DND-41 (cell line): ENCODE measurements at regions not wholly inside any gene's neighbourhood (a gene's known extent, or its start where the extent isn't known, plus 50 kb on each side); places are given as distances from the start of the nearest gene placed in this dataset.

Experiments used
- ATAC-seq: fragments of 200-7000 bp; cut with Tn5 transposase; 3 replicates; pipeline ENCODE4 v1.9.1; 2021; ENCODE audit warnings: low read depth; ENCODE audit not compliant: insufficient read depth
- DNase-seq: peaks from one replicate; pipeline ENCODE4 v3.0.0-alpha.2; 2020
- H2AFZ ChIP-seq: 2 replicates; pipeline ENCODE4 v1.6.0; 2012; ENCODE audit warnings: low read depth, low read length
- H3K27ac ChIP-seq: 2 replicates; pipeline ENCODE4 v1.5.1; 2012; ENCODE audit warnings: low read length, inconsistent platforms
- H3K27me3 ChIP-seq: fragments of 200-600 bp; sonication (generic); 2 replicates; pipeline ENCODE4 v1.6.0; 2012; ENCODE audit warnings: low read length, mild to moderate bottlenecking, inconsistent platforms; ENCODE audit not compliant: insufficient read depth, poor library complexity
- H3K36me3 ChIP-seq: 2 replicates; pipeline ENCODE4 v1.5.1; 2012; ENCODE audit warnings: low read length, inconsistent platforms; ENCODE audit not compliant: insufficient read depth
- H3K4me1 ChIP-seq: 2 replicates; pipeline ENCODE4 v1.5.1; 2012; ENCODE audit warnings: mild to moderate bottlenecking, low read length; ENCODE audit not compliant: insufficient read depth
- H3K4me2 ChIP-seq: 2 replicates; pipeline ENCODE4 v1.6.0; 2012; ENCODE audit warnings: mild to moderate bottlenecking, moderate library complexity, low read length, inconsistent platforms; ENCODE audit not compliant: insufficient read depth
- H3K4me3 ChIP-seq, 2 experiments: fragments of 200-600 bp in 1 of 2; shearing (Covaris generic) in 1 of 2; 2 replicates each; pipeline ENCODE4 v1.5.1; 2012 to 2016; ENCODE audit warnings: inconsistent platforms in 2 of 2, low read length in 2 of 2, mild to moderate bottlenecking in 2 of 2, low read depth in 1 of 2, moderate library complexity in 1 of 2
- H3K79me2 ChIP-seq: 2 replicates; pipeline ENCODE4 v1.6.0; 2012; ENCODE audit warnings: low read length, inconsistent platforms; ENCODE audit not compliant: insufficient read depth
- H3K9ac ChIP-seq: 2 replicates; pipeline ENCODE4 v1.6.0; 2012; ENCODE audit warnings: low read depth, mild to moderate bottlenecking, inconsistent platforms, low read length, moderate library complexity
- H3K9me3 ChIP-seq: 2 replicates; pipeline ENCODE4 v1.5.1; 2012; ENCODE audit warnings: low read length, moderate library complexity, mild to moderate bottlenecking, inconsistent platforms; ENCODE audit not compliant: insufficient read depth, severe bottlenecking
- H4K20me1 ChIP-seq: 2 replicates; pipeline ENCODE4 v1.6.0; 2012; ENCODE audit warnings: low read length; ENCODE audit not compliant: insufficient read depth
- EZH2 ChIP-seq: IDR thresholded peaks from 3 replicates; pipeline ENCODE4 v1.6.1; 2012; ENCODE audit warnings: borderline replicate concordance, low read depth, mild to moderate bottlenecking, moderate library complexity, low read length, inconsistent platforms; ENCODE audit not compliant: severe bottlenecking
- TF ChIP-seq, protein P1 (sequence below): IDR thresholded peaks from 2 replicates; pipeline ENCODE4 v1.5.1; 2012; ENCODE audit warnings: borderline replicate concordance, low read length, moderate library complexity, mild to moderate bottlenecking; ENCODE audit not compliant: poor library complexity, severe bottlenecking; ENCODE audit errors: extremely low read depth

DNA sequence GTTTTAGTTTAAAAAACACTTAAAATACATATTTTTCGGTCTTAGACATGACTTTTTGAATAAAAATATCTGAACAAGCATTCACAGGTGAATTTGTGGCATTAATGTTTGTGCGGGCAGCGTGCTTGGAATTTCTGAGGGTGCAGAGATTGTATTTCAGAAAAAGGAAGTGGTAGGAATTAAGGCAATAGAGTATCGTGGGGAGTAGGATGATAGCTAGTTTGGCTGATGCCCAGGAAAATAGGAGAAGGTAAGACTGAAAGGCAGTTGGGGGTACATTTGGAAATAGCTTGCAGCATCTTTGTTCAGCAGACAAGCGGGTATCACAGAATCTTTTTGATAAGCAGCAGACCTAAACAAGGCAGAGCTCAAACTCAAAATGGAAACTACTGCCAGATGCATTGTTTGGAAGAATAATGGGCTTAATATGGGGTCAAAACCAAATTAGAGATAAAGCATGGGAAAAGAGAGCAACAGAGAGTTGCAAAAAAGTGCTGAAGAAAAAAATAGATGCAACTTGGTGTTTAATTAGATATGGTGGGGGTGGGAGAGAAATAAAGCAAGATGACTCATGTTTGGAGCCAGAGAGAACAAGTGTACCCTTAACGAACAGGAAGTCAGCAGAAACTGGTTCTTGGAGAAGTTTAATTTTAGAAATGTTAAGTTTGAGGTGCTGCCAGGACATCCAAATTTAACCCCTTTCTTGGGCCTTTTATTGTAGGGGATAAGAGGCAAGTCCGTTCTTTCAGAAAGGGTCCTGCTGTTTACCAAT lies 85.7 kb upstream of the ARRDC3 start:
- H3K27me3 ChIP-seq, result no peaks in the 10 kb centered on the region
- no peak overlapping the region for H3K27ac ChIP-seq
- no peak overlapping the region for H3K4me3 ChIP-seq
- H3K9ac ChIP-seq, result no peak overlapping the region
- TF ChIP-seq, protein P1, sequence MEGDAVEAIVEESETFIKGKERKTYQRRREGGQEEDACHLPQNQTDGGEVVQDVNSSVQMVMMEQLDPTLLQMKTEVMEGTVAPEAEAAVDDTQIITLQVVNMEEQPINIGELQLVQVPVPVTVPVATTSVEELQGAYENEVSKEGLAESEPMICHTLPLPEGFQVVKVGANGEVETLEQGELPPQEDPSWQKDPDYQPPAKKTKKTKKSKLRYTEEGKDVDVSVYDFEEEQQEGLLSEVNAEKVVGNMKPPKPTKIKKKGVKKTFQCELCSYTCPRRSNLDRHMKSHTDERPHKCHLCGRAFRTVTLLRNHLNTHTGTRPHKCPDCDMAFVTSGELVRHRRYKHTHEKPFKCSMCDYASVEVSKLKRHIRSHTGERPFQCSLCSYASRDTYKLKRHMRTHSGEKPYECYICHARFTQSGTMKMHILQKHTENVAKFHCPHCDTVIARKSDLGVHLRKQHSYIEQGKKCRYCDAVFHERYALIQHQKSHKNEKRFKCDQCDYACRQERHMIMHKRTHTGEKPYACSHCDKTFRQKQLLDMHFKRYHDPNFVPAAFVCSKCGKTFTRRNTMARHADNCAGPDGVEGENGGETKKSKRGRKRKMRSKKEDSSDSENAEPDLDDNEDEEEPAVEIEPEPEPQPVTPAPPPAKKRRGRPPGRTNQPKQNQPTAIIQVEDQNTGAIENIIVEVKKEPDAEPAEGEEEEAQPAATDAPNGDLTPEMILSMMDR, result no peak
- TF ChIP-seq EZH2, result no peak
- H3K36me3 ChIP-seq, result no peaks in the 10 kb centered on the region
- no peak overlapping the region for H3K4me2 ChIP-seq
- no peak overlapping the region for H2AFZ ChIP-seq
- no peaks in the 10 kb centered on the region for H3K79me2 ChIP-seq
- no peaks in the 10 kb centered on the region for H3K9me3 ChIP-seq
- DNase-seq (no peak), ATAC-seq (no peak)
- H4K20me1 ChIP-seq, result no peaks in the 10 kb centered on the region
- H3K4me1 ChIP-seq, result no peaks in the 10 kb centered on the region

DNA sequence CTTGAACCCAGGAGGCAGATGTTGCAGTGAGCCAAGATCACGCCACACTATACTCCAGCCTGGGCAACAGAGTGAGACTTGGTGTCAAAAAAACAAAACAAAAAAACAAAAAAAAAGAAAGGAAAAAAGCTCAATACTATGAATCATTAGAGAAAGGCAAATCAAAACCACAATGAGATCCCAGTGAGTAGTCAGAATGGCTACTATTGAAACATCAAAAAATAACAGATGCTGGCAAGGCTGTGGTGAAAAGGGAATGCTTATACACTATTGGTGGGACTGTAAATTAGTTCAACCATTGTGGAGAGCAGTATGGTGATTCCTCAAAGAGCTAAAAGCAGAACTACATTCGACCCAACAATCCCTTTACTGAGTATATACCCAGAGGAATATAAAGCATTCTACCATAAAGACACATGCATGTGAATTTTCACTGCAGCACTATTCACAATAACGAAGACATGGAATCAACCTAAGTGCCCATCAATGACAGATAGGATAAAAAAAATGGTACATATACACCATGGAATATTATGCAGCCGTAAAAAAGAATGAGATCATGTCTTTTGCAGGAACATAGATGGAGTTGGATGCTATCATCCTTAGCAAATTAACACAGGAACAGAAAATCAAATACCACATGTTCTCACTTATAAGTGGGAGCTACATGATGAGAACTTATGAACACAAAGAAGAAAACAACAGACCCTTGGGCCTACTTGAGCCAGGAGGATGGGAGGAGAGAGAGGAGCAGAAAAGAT lies 81.9 kb upstream of the ARRDC3 start:
- Histone ChIP-seq H3K27me3 (no peaks in the 10 kb centered on the region), H3K4me3 (no peak overlapping the region), H3K9me3 (no peaks in the 10 kb centered on the region), H3K9ac (no peak overlapping the region), H3K4me1 (no peaks in the 10 kb centered on the region), H4K20me1 (no peaks in the 10 kb centered on the region), H3K79me2 (no peaks in the 10 kb centered on the region), H3K36me3 (no peaks in the 10 kb centered on the region), H3K4me2 (no peak overlapping the region), H3K27ac (no peak overlapping the region), H2AFZ (no peak overlapping the region)
- DNase-seq, result no peak
- no peak for ATAC-seq
- TF ChIP-seq, protein P1, result no peak
- no peak for TF ChIP-seq EZH2

DNA sequence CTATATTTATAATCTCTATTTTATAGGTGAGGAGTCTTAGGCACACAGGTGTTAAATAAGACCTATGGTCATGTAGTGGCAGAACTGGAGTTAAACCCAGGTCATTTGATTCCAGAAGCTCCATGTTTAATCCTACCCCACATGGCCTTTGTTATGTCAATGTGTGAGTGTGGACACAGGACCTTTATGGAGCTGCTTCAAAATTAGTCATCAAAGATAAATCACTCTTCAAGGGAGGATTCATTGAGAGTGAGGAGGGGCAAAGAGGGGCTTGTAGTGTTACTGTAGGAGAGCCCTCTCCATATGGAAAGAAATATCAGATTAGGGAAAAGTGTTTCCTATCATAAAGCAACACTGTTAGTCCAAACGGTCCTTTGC lies 74.6 kb upstream of the ARRDC3 start:
- Histone ChIP-seq H3K4me3 (no peak overlapping the region), H3K9me3 (no peaks in the 10 kb centered on the region), H2AFZ (no peak overlapping the region), H3K79me2 (no peaks in the 10 kb centered on the region), H3K4me2 (no peak overlapping the region), H3K27me3 (peaks cover 2% of the 10 kb centered on the region), H3K9ac (no peak overlapping the region), H3K36me3 (no peaks in the 10 kb centered on the region), H3K27ac (no peak overlapping the region), H4K20me1 (no peaks in the 10 kb centered on the region), H3K4me1 (no peaks in the 10 kb centered on the region)
- TF ChIP-seq EZH2, result no peak
- TF ChIP-seq, protein P1, result no peak
- DNase-seq, result no peak
- ATAC-seq, result no peak
